IPS DF 4.7 (cell line): ENCODE measurements at regions not wholly inside any gene's neighbourhood (a gene's known extent, or its start where the extent isn't known, plus 50 kb on each side); places are given as distances from the start of the nearest gene placed in this dataset.

Experiments used
- DNase-seq: peaks from one replicate; pipeline ENCODE4 v3.0.0-alpha.2; 2013; ENCODE audit warnings: low spot score; ENCODE audit errors: extremely low read depth

DNA sequence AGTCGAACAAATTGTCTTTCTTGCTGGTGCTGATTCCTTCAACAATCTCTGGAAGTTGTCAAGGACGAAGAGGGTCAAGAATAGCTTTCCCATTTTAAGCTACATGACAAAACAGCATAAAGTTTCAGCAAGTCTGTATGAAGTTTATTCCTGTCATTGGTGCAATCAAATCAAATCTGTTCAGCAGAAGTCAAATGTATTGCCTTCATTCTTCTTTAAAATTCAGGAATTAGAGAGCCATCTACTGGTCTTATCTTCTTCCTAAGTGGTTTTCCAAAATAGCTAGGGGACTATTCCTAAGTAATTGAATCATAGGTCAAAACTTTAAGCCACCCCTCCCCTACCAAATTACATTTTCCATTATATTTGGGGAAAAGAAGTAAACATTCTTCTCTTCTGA is 990.2 kb downstream of the GALC start:
- DNase-seq, result no peak

- no peak for DNase-seq
Measured at GRCh38 chr14:87001333-87001732, 991.6 kb downstream of the GALC start.

GRCh38 chr14:87000081-87000480 is 992.9 kb downstream of the GALC start:
- no peak for DNase-seq

DNA sequence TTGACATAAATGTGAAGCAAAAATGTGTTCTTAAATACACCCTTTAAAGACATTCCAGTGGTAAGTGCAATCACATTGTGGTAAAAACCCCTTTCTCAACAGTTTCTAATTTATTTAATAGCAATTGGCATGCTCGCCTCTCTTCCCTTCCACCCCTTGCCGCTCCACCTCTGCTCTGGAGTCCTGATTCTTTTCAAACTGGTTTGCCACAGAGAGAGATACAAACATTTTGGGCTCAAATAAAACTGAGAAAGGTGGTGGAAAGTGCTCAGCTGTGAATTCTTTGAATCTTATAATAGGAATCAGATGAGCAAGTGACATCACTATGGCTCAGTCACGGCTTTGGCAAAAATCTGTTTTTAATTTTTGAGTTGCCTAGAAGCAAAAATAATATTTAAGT is 993.9 kb downstream of the GALC start:
- no peak for DNase-seq

DNA sequence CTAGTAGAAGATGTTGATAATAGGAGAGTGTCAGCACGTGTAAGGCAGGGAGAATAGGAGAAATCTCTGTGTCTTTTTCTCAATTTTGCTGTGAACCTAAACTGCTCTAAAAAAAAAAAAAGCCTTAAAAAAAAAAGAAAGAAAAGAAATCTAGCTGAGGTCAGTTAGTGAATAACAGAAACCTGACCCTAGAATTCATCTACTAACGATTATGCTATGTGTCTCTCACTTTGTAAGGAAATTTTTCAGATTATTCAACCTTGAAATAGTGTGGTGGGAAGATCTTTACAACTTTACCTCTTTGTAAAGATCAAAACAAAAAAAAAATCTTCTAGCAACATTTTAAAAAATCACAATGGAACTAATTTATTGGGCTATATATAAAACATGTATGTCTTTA is 995.7 kb downstream of the GALC start:
- no peak for DNase-seq

DNA sequence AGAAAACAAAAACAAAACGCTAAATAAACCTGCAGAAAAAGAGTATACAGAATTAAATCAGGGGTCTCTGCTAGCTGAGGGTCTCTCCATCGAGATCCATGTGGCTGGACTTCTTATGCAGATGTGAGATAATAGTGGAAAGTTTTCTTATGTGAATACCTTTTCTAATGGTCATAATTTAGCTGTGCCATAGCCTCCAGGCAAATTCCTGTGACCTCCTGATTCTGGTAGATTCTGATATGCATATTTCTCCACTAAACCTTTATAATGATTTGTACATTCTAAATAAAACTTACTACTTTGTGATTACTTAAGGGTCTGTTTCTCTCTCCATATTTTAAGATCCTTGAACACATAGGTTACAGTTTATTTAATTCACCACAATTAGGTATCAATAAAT is 1002.6 kb downstream of the GALC start:
- DNase-seq, result no peak

- DNase-seq, result no peak
Measured at GRCh38 chr14:86989285-86989684, 1003.7 kb downstream of the GALC start.

- DNase-seq, result no peak
Measured at GRCh38 chr14:86987966-86988365, 1005.0 kb downstream of the GALC start.

DNA sequence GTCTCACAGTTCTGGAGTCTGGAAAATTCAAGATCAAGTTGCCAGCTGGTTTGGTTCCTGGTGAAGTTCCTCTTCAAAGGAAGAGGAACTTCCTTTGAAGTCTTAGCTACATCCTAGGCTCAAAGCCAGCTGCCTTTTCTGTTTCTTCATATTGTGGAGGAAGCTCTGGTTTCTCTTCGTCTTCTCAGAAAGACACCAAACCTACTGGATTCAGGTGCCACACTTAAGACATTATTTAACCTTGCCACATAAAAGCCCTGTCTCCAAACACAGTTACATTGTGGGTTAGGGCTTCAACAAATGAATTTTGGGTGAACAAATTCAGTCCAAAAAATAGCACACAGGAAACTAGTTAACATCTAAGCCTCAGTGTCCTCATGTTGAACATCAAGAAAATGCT is 1019.8 kb downstream of the GALC start:
- DNase-seq, result no peak

GRCh38 chr14:86971292-86971691 is 1021.7 kb downstream of the GALC start:
- no peak for DNase-seq

DNA sequence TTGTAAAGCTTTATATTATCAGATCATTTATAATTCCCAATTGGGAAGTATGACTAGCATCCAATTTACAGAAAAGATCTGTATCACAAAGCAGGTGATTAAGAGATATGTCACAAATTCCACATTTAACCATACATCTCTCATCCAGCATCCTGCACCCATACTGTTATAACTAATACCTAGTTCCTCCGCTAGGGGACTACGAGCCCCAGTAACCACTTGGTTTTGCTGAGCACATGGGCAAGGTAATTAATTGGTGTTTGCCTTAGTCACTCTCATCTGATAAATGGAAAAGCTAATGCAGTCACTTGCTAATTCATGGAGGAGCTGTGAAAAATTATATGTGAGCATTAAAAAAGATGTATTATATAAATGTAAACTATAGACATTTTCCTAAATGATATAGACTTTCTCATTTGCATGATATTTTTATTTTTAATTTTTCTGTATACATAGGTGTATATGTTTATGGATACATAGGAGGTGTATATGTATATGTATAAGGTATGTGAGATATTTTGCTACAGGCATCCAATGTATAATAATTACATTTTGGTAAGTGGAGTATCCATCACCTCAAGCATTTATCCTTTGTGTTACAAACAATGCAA is 1031.8 kb downstream of the GALC start:
- peak; percentile 7 for DNase-seq

GRCh38 chr14:86955771-86956354 is 1037.1 kb downstream of the GALC start:
- DNase-seq, result no peak

DNA sequence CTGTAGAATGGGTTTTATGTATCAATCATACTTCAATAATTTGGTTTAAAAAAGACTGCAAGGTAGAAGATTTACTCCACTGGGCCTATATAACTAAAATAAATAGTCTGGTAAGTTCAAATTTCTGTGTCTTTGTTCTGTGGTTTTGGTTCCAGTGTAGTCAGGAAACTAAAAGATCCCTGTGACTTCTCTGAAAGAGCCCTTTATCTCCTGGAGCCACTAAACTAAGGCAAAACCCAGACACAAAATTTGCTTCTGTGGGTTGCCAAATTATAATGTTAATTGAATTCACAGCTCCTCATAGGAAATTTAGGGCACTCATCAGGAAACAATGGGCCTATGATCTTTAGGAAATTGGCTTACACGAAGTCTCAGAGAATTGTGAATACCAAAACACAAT is 1038.4 kb downstream of the GALC start:
- DNase-seq, result no peak

DNA sequence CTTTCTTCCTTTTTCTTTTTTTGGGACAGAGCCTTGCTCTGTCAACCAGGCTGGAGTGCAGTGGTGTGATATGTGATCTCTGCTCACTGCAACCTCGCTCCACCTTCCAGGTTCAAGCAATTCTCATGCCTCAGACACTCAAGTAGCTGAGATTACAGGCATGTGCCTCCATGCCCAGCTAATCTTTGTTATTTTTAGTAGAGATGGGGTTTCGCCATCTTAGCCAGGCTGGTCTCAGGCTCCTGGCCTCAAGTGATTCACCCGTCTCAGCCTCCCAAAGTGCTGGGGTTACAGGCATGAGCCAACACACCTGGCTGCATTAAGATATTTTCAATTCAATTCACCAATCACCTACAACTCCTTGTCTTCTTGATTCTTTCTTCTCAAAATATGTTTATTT is 1046.5 kb downstream of the GALC start:
- no peak for DNase-seq

DNA sequence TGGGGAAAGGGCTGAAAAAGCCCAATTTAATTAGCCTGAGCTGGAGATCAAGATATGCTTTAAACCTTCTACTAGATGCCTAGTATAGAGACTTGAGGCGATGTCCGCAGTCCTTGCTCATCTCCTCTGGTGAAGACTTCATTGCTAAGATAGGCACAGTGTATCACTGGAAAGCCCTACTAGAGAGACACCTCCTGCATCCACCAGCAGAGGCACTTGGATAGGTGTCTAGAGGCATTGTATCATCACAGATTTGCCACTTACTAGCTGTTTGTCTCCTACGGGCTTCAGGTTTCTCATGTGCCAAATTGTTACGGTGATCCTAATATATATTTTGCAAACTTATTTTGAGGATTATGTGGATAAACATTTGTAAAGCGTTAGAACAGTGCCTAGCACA is 1048.5 kb downstream of the GALC start:
- DNase-seq, result no peak

- no peak for DNase-seq
Measured at GRCh38 chr14:86943391-86944365, 1049.3 kb downstream of the GALC start.

- no peak for DNase-seq
Measured at GRCh38 chr14:86942936-86943335, 1050.0 kb downstream of the GALC start.

GRCh38 chr14:86940106-86940505 is 1052.9 kb downstream of the GALC start:
- DNase-seq, result no peak

DNA sequence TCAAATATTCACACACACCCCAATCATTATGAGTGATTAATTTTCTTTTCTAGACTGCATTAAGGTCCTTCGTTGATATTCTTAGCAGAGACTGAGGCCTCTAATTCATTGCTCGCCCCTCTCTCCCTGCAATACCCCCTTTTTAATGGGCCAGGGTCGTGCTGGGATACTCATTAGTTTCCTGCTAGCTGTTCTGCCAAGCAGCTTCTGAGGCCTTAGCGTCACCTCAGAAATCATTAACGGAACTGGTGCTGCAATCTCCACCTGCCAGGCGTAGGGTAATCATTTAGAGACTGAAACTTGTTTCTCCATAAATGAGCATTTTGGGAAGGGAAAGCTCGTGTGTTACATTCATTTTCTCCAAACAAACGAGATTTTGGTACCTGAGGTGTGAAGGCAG is 1054.7 kb downstream of the GALC start:
- no peak for DNase-seq

GRCh38 chr14:86936556-86936955 is 1056.4 kb downstream of the GALC start:
- DNase-seq, result no peak

GRCh38 chr14:86935241-86935885 is 1057.6 kb downstream of the GALC start:
- DNase-seq, result no peak
